Smooth muscle cell (in vitro differentiated cells): ENCODE measurements at regions not wholly inside any gene's neighbourhood (a gene's known extent, or its start where the extent isn't known, plus 50 kb on each side); places are given as distances from the start of the nearest gene placed in this dataset.

Experiments
- DNase-seq: peaks from one replicate; lab custom pipeline; 2025; ENCODE audit not compliant: unreplicated experiment; lab: John Stamatoyannopoulos, UW
- H2AFZ ChIP-seq: fragments of 200-600 bp; sonication (generic); 2 replicates; pipeline ENCODE4 v1.6.0; 2016; ENCODE audit warnings: antibody characterized with exemption, low read depth, mild to moderate bottlenecking
- H3F3A ChIP-seq: fragments of 200-600 bp; sonication (generic); 2 replicates; pipeline ENCODE4 v1.6.0; 2017; ENCODE audit warnings: antibody characterized with exemption, low read depth
- H3K27ac ChIP-seq: fragments of 200-600 bp; sonication (generic); 2 replicates; pipeline ENCODE4 v1.5.1; 2016; ENCODE audit warnings: low read depth, mild to moderate bottlenecking
- H3K27me3 ChIP-seq: fragments of 200-600 bp; sonication (generic); 2 replicates; pipeline ENCODE4 v1.6.1; 2016; ENCODE audit warnings: low read depth, mild to moderate bottlenecking
- H3K36me3 ChIP-seq: fragments of 200-600 bp; sonication (generic); 2 replicates; pipeline ENCODE4 v1.5.1; 2016; ENCODE audit warnings: low read depth
- H3K4me1 ChIP-seq: fragments of 200-600 bp; sonication (generic); 2 replicates; pipeline ENCODE4 v1.5.1; 2016; ENCODE audit warnings: low read depth
- H3K4me2 ChIP-seq: fragments of 200-600 bp; sonication (generic); 2 replicates; pipeline ENCODE4 v1.6.0; 2016; ENCODE audit warnings: mild to moderate bottlenecking
- H3K4me3 ChIP-seq: fragments of 200-600 bp; sonication (generic); 2 replicates; pipeline ENCODE4 v1.5.1; 2016; ENCODE audit warnings: mild to moderate bottlenecking
- H3K79me2 ChIP-seq: fragments of 200-600 bp; sonication (generic); 2 replicates; pipeline ENCODE4 v1.6.0; 2016; ENCODE audit warnings: low read depth, mild to moderate bottlenecking
- H3K9ac ChIP-seq: fragments of 200-600 bp; sonication (generic); 2 replicates; pipeline ENCODE4 v1.6.0; 2016; ENCODE audit warnings: low read depth
- H3K9me3 ChIP-seq: fragments of 200-600 bp; sonication (generic); replicated peaks from 2 replicates; pipeline ENCODE4 v1.5.1; 2016; ENCODE audit warnings: low read depth
- H4K20me1 ChIP-seq: fragments of 200-600 bp; sonication (generic); 2 replicates; pipeline ENCODE4 v1.6.0; 2016; ENCODE audit warnings: low read depth
- WGBS: methylation state at CpG from one replicate; pipeline ENCODE4 v1.1.7; 2016; ENCODE audit warnings: low lambda C conversion rate; 5-methylcytosine and 5-hydroxymethylcytosine counted together
- TF ChIP-seq, protein P1 (sequence below): fragments of 200-600 bp; sonication (generic); IDR thresholded peaks from 2 replicates; pipeline ENCODE4 v1.5.1; 2017; ENCODE audit warnings: borderline replicate concordance, mild to moderate bottlenecking, antibody characterized with exemption; ENCODE audit not compliant: insufficient read depth, poor library complexity, severe bottlenecking

DNA sequence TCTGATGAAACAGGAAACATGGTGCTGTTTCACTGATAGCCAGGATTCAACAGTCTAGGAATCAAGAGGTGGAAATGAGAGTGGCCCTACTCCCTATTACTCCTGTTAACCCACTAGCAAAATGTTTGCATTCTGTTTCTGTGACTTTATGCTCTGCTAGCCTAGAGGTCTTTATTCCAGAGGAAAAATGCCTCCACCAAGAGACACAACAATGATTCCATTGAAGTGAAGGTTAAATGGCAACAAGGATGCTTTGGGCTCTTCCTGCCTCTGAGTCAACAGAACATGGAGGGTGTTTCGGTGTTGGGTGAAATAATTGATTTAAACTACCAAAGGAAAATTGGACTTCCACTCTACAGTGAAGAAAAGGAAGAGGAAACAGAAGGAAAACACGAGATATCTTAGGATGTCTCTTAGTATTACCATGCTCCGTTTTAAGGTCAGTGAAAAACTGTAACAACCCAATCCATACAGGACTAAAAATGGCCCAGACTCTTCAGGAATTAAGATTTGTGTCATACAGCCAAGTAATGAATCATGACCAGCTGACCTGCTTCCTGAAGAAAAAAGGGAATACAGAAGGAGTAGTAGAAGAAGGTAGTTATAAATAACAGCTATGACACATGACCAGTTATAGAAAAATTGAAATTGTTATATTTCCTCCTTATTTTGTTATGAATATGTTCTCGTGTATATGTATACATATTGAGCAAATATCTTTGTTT, 1237.8 kb downstream of the NCAM2 start:
- 86% methylated on average over 4 of the region's 4 CpGs for WGBS
- Histone ChIP-seq H3K36me3 (no peaks in the 10 kb centered on the region), H3K9ac (no peak overlapping the region), H3K4me3 (no peak overlapping the region), H4K20me1 (no peaks in the 10 kb centered on the region), H2AFZ (no peak overlapping the region), H3K27ac (no peak overlapping the region), H3K4me2 (no peak overlapping the region), H3F3A (no peaks in the 10 kb centered on the region), H3K9me3 (no peaks in the 10 kb centered on the region), H3K27me3 (no peaks in the 10 kb centered on the region), H3K4me1 (no peaks in the 10 kb centered on the region), H3K79me2 (no peaks in the 10 kb centered on the region)
- DNase-seq, result no peak
- TF ChIP-seq, protein P1, sequence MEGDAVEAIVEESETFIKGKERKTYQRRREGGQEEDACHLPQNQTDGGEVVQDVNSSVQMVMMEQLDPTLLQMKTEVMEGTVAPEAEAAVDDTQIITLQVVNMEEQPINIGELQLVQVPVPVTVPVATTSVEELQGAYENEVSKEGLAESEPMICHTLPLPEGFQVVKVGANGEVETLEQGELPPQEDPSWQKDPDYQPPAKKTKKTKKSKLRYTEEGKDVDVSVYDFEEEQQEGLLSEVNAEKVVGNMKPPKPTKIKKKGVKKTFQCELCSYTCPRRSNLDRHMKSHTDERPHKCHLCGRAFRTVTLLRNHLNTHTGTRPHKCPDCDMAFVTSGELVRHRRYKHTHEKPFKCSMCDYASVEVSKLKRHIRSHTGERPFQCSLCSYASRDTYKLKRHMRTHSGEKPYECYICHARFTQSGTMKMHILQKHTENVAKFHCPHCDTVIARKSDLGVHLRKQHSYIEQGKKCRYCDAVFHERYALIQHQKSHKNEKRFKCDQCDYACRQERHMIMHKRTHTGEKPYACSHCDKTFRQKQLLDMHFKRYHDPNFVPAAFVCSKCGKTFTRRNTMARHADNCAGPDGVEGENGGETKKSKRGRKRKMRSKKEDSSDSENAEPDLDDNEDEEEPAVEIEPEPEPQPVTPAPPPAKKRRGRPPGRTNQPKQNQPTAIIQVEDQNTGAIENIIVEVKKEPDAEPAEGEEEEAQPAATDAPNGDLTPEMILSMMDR, result no peak

DNA sequence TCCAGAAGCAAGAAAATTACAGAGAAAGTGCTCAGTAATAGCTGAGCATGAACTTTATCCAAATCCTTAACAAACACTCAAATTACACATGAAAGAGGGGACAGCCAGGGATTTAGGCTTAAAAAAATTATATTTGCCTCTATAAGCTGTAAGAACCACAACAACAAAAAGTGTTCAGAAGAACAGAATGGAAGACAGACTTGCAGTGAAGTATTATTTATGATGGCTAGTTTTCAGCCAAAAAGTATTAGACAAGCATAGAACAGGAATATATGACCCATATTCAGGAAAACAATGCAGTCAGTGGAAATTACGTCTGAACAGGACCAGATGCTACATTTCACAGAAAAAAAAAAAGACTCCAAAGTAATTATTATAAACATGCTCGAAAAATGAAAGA, 1246.3 kb downstream of the NCAM2 start:
- DNase-seq, result no peak
- Histone ChIP-seq H4K20me1 (no peaks in the 10 kb centered on the region), H3K27me3 (no peaks in the 10 kb centered on the region), H3K36me3 (no peaks in the 10 kb centered on the region), H3F3A (no peaks in the 10 kb centered on the region), H3K9ac (no peak overlapping the region), H3K4me3 (no peak overlapping the region), H3K4me2 (no peak overlapping the region), H3K27ac (no peak overlapping the region), H3K79me2 (no peaks in the 10 kb centered on the region), H3K9me3 (no peaks in the 10 kb centered on the region), H3K4me1 (no peaks in the 10 kb centered on the region), H2AFZ (no peak overlapping the region)
- WGBS, result 76% methylated on average over 2 of the region's 2 CpGs
- TF ChIP-seq, protein P1, result no peak

DNA sequence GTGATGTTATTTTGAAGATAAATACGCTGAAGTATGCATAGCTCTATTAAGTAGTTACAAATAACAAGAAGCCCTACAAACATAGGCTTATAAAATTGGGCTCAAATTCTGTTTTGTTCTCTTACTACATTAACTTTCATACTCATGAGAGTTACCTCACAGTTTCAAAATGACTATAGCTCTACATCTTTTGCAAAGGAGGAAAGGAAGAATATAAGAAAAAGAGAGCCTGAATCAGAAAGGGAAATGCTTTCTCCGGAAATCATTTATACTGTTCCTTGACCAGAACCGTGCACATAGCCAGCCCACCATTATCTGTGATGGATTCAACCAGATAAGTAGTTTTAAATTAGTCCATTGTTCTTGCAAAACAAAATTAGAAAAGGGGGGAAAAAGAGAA, 1252.1 kb downstream of the NCAM2 start:
- H4K20me1 ChIP-seq, result no peaks in the 10 kb centered on the region
- no peak overlapping the region for H3K9ac ChIP-seq
- no peaks in the 10 kb centered on the region for H3K27me3 ChIP-seq
- no peak overlapping the region for H3K4me2 ChIP-seq
- no peaks in the 10 kb centered on the region for H3K79me2 ChIP-seq
- H2AFZ ChIP-seq, result no peak overlapping the region
- no peaks in the 10 kb centered on the region for H3F3A ChIP-seq
- no peak for DNase-seq
- TF ChIP-seq, protein P1, result no peak
- no peak overlapping the region for H3K27ac ChIP-seq
- H3K36me3 ChIP-seq, result no peaks in the 10 kb centered on the region
- H3K9me3 ChIP-seq, result no peaks in the 10 kb centered on the region
- H3K4me3 ChIP-seq, result no peak overlapping the region
- H3K4me1 ChIP-seq, result no peaks in the 10 kb centered on the region
- 86% methylated on average over 3 of the region's 3 CpGs for WGBS

DNA sequence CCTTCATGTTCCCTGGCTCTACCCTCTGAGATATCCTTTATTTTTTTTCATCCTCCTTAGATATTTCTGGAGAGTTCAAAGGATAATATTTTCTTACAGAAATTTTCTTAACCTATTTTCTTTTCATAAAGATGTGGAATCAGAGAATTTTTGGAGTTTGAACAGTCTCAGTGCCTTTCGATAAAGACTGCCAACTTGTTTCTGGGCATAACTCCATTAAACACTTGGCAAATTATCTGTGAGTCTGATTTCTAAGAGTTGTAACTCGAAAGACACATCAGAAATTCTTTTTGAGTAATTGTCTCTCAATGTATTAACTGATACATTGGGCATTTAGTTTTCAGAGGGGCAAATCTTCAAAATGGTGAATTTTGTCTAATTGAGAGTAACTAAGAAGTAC, 1255.6 kb downstream of the NCAM2 start:
- no peak overlapping the region for H2AFZ ChIP-seq
- H3F3A ChIP-seq, result no peaks in the 10 kb centered on the region
- H3K9me3 ChIP-seq, result no peaks in the 10 kb centered on the region
- H3K9ac ChIP-seq, result no peak overlapping the region
- no peaks in the 10 kb centered on the region for H3K27me3 ChIP-seq
- TF ChIP-seq, protein P1, result no peak
- H3K4me3 ChIP-seq, result no peak overlapping the region
- H4K20me1 ChIP-seq, result no peaks in the 10 kb centered on the region
- H3K79me2 ChIP-seq, result no peaks in the 10 kb centered on the region
- H3K36me3 ChIP-seq, result no peaks in the 10 kb centered on the region
- DNase-seq, result no peak
- no peak overlapping the region for H3K27ac ChIP-seq
- WGBS, result 76% methylated on average over 2 of the region's 2 CpGs
- H3K4me1 ChIP-seq, result no peaks in the 10 kb centered on the region
- H3K4me2 ChIP-seq, result no peak overlapping the region
